HepG2 (cell line): ENCODE measurements at regions not wholly inside any gene's neighbourhood (a gene's known extent, or its start where the extent isn't known, plus 50 kb on each side); places are given as distances from the start of the nearest gene placed in this dataset.

Experiments
- ASH2L ChIP-seq: fragments of 300-600, 200-600 bp; sonication (generic); IDR thresholded peaks from 2 replicates; pipeline ENCODE4 v1.7.0; 2017; ENCODE audit warnings: low read depth, mild to moderate bottlenecking, moderate library complexity, mixed read lengths, low read length; ENCODE audit not compliant: insufficient read length
- CTCF ChIP-seq: sonication (generic); formaldehyde crosslinking; IDR thresholded peaks from 2 replicates; pipeline ENCODE4 v1.5.0; 2020; ENCODE audit warnings: mild to moderate bottlenecking, missing genetic modification reagents, moderate library complexity
- EZH2 ChIP-seq: conservative IDR thresholded peaks from 2 replicates; pipeline ENCODE4 v1.6.1; 2012; ENCODE audit warnings: mild to moderate bottlenecking, low read depth, low read length, moderate library complexity
- HNF1B ChIP-seq: sonication (generic); formaldehyde crosslinking; IDR thresholded peaks from 2 replicates; pipeline ENCODE4 v1.5.1; 2020; ENCODE audit warnings: mild to moderate bottlenecking, moderate library complexity, missing genetic modification reagents
- JUND ChIP-seq: sonication (generic); formaldehyde crosslinking; IDR thresholded peaks from 2 replicates; pipeline ENCODE4 v1.8.0; 2022; ENCODE audit warnings: mild to moderate bottlenecking, missing genetic modification reagents
- PCBP2 ChIP-seq: fragments of 200-400 bp; formaldehyde crosslinking; optimal IDR thresholded peaks from 2 replicates; pipeline ENCODE3; 2018; ENCODE audit warnings: low read length, low read depth; ENCODE audit not compliant: poor library complexity, severe bottlenecking
- ZNF232 ChIP-seq: sonication (generic); formaldehyde crosslinking; IDR thresholded peaks from 2 replicates; pipeline ENCODE4 v1.4.0; 2020; ENCODE audit warnings: missing genetic modification reagents, borderline replicate concordance
- ZNF660 ChIP-seq: sonication (generic); formaldehyde crosslinking; IDR thresholded peaks from 2 replicates; pipeline ENCODE4 v1.5.1; 2020; ENCODE audit warnings: mild to moderate bottlenecking, low read depth, missing genetic modification reagents, borderline replicate concordance

GRCh38 chr21:27739187-27739586 is 772.3 kb upstream of the ADAMTS5 start:
- TF ChIP-seq PCBP2 (no peak), ZNF660 (CRISPR knock-in tag) (no peak), EZH2 (no peak), JUND (no peak), HNF1B (CRISPR knock-in tag) (no peak), ASH2L (no peak), ZNF232 (CRISPR knock-in tag) (no peak), CTCF (CRISPR knock-in tag) (no peak)
